NCI-H2081 (cell line): ENCODE measurements at regions not wholly inside any gene's neighbourhood (a gene's known extent, or its start where the extent isn't known, plus 50 kb on each side); places are given as distances from the start of the nearest gene placed in this dataset.
"Not testable (repeated sequence)": the region's sequence is repeated elsewhere in the genome, so short reads cannot be mapped to it uniquely, and the experiment has no call there.

Source experiments
- DNase-seq, 2 experiments: peaks; one replicate each; lab custom pipeline; 2025; lab: John Stamatoyannopoulos, UW

- DNase-seq = no peak
Observed at GRCh38 chr6:121020656-121021055, 313.6 kb downstream of the TBC1D32 start.

GRCh38 chr6:121008553-121008952 lies 325.7 kb downstream of the TBC1D32 start:
- no peak for DNase-seq

GRCh38 chr6:121006024-121006423 lies 328.3 kb downstream of the TBC1D32 start:
- no peak for DNase-seq

- DNase-seq = no peak
Observed at GRCh38 chr6:121000381-121000780, 333.9 kb downstream of the TBC1D32 start.

- no peak for DNase-seq
Observed at GRCh38 chr6:120996340-120996739, 337.9 kb downstream of the TBC1D32 start.

GRCh38 chr6:120994573-120994967 lies 339.7 kb downstream of the TBC1D32 start:
- DNase-seq = no peak

GRCh38 chr6:120993929-120994572 lies 340.2 kb downstream of the TBC1D32 start:
- DNase-seq = no peak

- no peak for DNase-seq
Observed at GRCh38 chr6:120992257-120992656, 342.0 kb downstream of the TBC1D32 start.

GRCh38 chr6:120990866-120991265 lies 343.4 kb downstream of the TBC1D32 start:
- DNase-seq = no peak

GRCh38 chr6:120981835-120982234 lies 352.4 kb downstream of the TBC1D32 start:
- DNase-seq = no peak

GRCh38 chr6:120966321-120966720 lies 368.0 kb downstream of the TBC1D32 start:
- no peak for DNase-seq

- no peak for DNase-seq
Observed at GRCh38 chr6:120965814-120966213, 368.5 kb downstream of the TBC1D32 start.

GRCh38 chr6:120960761-120961160 lies 373.5 kb downstream of the TBC1D32 start:
- no peak for DNase-seq

- no peak for DNase-seq
Observed at GRCh38 chr6:120954111-120954510, 380.2 kb downstream of the TBC1D32 start.

GRCh38 chr6:120951258-120951657 lies 383.0 kb downstream of the TBC1D32 start:
- DNase-seq = no peak

GRCh38 chr6:120947111-120947510 lies 387.2 kb downstream of the TBC1D32 start:
- DNase-seq = no peak

- DNase-seq = no peak
Observed at GRCh38 chr6:120945905-120946594, 388.2 kb downstream of the TBC1D32 start.

- no peak for DNase-seq
Observed at GRCh38 chr6:120938876-120939472, 395.3 kb downstream of the TBC1D32 start.

GRCh38 chr6:120938164-120938875 lies 396.0 kb downstream of the TBC1D32 start:
- no peak for DNase-seq

GRCh38 chr6:120935908-120936307 lies 398.4 kb downstream of the TBC1D32 start:
- no peak for DNase-seq

GRCh38 chr6:120935016-120935415 lies 399.3 kb downstream of the TBC1D32 start:
- no peak for DNase-seq

GRCh38 chr6:120931520-120932180 lies 402.6 kb downstream of the TBC1D32 start:
- not testable (repeated sequence) for DNase-seq
